ENCODE measurements at regions not wholly inside any gene's neighbourhood (a gene's known extent, or its start where the extent isn't known, plus 50 kb on each side); places are given as distances from the start of the nearest gene placed in this dataset.
"Not testable (repeated sequence)": the region's sequence is repeated elsewhere in the genome, so short reads cannot be mapped to it uniquely, and the experiment has no call there.

DNA sequence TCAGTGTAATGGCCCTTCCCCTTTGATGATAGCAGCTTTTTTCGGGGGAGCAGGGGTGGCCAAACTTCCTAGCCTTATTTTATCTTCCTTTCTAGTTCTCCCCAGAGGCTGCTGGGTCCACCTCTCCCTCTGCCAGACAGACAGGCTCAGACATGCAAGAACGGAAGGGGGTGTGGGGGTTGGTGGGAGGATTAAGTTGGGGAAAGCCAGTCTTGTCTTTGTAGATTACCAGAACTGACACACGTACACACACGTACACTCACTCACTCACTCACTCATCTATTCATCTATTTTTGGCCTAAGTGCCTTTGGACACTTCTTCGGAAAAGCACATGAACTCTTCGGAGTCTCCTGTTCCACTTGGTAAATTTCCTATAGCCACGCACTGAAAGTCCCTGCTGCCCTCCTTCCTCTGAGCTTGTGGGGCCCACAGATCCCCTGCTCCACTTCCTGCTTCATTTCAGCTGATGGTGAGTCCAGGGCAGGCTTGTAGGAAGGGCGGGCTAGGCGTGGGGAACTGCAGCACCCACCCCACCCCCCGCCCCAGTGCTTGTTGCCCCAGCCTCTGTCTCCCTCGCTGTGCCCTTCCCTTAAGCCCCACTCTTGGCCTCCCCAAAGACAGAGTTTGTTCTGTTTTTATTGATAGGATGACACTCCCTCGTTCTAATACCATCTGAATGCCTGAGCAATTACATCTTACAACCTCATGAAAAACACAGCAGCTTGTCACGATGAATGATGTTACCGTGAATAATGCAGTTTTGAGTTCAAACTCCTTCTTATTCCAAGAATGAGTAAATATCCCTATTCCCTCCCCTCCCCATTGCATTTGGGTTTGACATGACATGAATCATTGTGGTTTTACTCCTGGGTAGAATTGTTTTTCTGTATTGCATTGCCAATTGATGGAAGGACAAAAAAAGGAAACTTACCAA lies 60.7 kb upstream of the ATP5PO start:
- no peak for DNase-seq (ENCODE audit: low spot score)
- in situ Hi-C loops (cut with HindIII; ENCODE audit: low sequenced_read_pairs), result no loop called here

DNA sequence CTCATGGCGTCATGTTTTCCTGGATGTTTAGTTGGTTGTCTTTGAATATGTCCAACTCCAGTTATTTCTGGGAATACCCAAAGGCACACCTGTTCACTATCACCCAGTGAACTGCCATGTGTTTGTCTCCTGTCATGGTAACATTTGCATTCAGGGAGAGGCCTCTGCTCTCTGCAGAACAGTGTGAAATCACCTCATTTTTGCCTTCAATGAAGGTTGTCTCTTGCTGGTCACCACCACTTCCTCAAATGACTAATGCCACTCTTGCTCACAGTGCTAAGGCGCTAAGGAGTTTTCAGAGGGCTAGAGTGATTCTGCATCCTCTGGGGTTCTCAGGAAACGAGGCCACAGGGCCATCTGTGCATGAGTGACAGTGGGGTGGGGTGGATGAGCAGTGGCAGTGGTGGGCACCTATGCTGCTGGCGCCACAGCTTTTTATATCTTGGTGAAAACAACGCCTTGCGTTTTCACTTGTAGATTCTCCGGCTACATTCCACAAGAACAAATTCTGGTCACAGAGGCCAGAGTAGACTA lies 60.0 kb upstream of the ATP5PO start:
- DNase-seq (ENCODE audit: low spot score), result no peak
- in situ Hi-C loops (cut with HindIII; ENCODE audit: low sequenced_read_pairs), result no loop called here

DNA sequence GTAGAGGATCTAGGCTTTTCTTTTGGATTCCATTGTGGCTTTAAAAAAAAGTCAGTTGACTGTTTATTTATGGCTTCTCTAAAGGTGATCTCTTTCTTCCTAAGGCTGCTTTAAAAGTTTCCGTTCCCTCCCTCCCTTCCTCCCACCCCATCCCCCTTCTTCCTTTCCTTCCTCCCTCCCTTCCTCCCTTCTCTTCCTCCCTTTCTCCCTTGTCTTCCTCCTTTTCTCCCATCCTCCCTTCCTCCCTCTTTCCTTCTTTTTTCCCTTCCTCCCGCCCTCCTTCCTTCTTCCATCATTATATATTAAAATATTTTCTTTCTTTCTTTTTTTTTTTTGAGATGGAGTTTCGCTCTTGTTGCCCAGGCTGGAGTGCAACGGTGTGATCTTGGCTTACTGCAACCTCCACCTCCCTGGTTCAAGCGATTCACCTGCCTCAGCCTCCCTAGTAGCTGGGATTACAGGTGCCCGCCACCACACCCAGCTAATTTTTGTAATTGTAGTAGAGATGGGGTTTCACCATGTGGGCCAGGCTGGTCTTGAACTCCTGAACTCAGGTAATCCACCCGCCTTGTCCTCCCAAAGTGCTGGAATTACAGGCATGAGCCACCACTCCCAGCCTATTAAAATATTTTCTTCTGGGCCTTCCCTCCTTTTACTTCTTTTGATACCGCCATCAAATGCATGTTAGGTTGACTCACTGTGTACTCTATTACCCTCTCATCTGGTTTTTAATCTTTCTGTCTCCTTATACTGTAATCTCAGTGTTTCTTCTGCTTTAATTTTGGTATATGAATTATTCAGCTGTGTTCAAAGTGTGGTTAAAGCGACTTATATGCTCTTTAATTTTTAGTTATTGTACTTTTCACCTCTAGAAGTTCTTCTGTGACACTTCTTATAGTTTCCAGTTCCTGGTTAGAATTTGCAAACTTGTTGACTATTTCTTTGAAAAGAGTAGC lies 59.2 kb upstream of the ATP5PO start:
- no peak for DNase-seq (ENCODE audit: low spot score)
- in situ Hi-C loops (cut with HindIII; ENCODE audit: low sequenced_read_pairs), result no loop called here

DNA sequence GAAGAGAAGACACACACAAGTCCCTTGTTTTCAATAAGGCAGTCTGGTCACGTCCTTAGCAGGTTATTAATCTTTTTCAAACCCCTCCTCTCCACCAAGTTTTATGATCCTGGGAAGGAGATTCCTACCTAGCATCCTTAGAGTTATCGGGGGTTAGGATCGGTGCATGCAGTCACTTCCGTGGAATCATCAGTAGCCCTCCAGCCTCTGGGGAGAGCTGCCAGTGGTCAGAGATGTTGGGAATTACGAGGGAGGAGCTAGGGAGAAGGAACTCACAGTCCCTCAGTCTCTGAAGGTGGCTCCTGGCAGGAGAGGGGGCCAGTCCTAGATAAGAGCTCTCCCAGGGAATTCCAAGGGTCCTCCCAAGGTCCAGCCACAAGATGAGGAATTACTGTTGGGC lies 57.7 kb upstream of the ATP5PO start:
- no peak for DNase-seq (ENCODE audit: low spot score)
- in situ Hi-C loops (cut with HindIII; ENCODE audit: low sequenced_read_pairs), result no loop called here

DNA sequence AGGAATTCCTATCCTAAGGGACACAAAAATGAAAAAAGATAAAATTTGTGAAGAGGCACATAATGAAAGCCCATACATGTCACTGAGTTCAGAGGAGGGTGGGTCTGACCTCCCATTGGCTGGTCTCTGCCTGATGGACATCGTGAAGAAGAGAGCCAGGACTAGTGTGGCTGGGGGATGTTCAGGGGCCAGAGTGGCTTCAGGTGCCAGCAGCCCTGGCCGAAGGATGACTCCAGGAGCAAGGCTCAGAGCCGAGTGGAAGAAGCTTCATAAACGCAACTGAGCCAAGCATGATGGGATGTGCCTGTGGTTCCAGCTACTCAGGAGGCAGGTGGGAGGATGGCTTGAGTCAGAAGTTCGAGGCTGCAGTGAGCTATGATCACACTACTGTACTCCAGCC lies 56.9 kb upstream of the ATP5PO start:
- no peak for DNase-seq (ENCODE audit: low spot score)
- in situ Hi-C loops (cut with HindIII; ENCODE audit: low sequenced_read_pairs), result no loop called here

DNA sequence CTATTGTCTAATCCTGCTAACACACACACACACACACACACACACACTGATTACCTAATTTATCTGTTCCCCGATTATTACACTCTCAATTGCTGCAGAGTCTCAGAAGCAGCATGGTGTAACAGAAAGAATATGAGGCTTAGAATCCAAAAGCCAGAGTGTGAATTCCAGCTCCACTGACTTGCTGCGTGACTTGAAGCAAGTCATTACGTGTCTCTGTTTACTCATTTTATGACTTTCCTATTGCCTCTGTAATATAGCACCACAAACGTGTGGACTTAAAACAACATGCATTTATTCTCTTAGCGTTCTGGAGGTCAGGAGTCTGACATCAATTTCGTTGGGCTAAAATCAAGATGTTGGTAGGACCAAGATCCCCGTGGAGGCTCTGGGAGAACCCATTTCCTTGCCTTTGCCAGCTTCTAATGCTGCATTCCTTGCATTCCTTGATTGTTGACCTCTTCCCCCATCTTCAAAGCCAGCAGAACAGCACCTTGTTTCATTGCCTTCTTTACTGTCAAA lies 55.9 kb upstream of the ATP5PO start:
- DNase-seq (ENCODE audit: low spot score), result peak; percentile 41
- in situ Hi-C loops (cut with HindIII; ENCODE audit: low sequenced_read_pairs), result no loop called here

DNA sequence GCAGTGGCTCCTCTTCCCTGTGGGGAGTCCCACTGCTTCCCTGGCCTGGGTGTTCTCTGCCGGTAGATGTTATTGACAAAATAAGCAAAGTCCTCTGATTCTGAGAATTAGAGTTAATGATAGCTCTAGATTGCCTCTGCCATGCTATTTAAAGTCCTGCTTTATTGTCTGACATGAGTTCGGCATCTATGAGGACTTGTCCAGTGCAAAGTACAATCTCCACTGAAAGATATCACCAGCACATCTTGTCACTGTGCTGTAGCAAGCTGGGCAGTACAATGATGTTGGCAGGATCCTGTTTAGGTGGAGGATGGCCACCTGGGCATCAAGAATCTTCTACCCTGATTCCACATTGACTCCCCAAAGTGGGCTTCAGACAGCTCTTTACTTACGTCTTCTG lies 54.0 kb upstream of the ATP5PO start:
- no peak for DNase-seq (ENCODE audit: low spot score)
- in situ Hi-C loops (cut with HindIII; ENCODE audit: low sequenced_read_pairs), result no loop called here

DNA sequence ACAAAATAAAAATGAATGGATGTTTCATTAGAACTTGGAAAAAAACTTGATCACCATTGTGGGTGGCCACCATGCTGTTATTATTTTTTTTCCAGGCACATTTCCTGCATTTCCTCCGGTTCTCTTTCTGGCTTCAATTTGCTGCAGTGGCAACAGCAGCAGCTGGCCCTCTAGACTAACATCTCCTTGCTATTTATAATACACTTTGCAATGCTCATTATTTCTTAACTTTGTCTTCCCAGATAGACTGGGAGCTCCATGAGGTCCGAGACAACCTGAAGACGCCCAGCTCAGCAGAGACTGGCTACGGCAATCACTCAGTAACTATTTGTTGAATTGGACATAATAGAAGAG lies 53.4 kb upstream of the ATP5PO start:
- in situ Hi-C loops (cut with HindIII; ENCODE audit: low sequenced_read_pairs), result no loop called here
- DNase-seq (ENCODE audit: low spot score), result no peak

DNA sequence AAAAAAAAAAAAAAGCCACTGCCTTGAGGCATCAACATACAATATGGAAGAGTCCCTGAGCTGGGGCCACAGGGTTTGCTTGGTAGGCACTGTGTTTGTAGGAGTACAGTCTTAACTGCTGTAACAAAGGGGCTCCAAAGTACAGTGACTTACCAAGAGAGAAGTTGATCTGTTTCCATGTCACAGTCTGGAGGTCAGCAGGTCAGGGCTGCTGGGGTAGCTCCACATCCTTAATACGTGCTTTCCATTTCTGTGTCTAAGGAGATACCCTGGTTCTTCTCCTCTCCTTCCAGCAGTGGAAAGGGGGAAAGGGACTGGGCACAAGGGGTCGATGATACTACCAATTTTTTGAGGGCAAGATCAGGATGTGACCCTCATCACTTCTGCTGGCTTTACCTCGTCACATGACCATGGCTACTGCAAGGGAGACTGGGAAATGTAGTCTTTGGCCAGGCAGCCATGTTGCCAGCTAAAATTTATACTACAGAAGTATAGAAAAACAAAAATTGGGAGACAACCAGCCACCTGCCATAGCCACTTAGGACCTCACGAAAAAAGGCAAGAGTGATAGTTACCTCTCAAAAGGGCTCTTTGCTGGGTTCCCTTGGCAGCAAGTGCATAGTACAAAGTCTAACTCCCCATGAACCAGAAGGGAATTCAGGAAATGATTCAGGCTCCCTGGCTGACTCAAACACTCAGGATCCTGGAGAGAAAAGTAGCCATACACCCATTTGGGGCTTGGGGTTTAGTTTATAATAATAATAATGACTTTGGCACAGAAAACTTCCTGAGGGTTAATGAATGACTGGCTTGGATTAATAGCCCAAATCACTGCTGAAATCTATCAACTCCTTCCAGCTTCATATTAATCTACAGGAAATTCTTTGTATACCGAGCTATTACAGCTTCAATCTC lies 52.7 kb upstream of the ATP5PO start:
- in situ Hi-C loops (cut with HindIII; ENCODE audit: low sequenced_read_pairs), result no loop called here
- no peak for DNase-seq (ENCODE audit: low spot score)

DNA sequence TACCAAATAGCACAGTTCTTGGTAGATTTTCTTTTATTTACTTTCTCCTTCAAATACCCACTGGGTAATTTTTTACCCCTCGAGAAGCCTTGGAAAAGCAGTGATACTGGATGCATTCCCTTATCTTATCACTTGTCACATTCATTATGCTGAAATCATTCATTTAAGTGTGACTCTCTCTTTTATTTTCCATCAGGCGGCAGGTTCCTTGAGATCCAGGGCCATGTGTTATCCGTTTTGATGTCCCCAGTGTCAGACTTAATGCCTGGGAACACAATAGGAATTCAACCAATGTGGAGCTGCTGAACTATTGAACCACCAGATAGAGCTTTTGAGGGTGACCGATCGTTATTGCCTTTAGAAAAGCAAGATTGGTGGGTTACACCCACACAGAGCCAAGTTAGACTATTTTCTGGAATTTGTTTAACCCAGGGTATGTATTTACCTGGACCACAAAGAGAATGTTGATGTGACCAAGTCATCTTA lies 51.5 kb upstream of the ATP5PO start:
- DNase-seq (ENCODE audit: low spot score), result no peak
- in situ Hi-C loops (cut with HindIII; ENCODE audit: low sequenced_read_pairs), result no loop called here

DNA sequence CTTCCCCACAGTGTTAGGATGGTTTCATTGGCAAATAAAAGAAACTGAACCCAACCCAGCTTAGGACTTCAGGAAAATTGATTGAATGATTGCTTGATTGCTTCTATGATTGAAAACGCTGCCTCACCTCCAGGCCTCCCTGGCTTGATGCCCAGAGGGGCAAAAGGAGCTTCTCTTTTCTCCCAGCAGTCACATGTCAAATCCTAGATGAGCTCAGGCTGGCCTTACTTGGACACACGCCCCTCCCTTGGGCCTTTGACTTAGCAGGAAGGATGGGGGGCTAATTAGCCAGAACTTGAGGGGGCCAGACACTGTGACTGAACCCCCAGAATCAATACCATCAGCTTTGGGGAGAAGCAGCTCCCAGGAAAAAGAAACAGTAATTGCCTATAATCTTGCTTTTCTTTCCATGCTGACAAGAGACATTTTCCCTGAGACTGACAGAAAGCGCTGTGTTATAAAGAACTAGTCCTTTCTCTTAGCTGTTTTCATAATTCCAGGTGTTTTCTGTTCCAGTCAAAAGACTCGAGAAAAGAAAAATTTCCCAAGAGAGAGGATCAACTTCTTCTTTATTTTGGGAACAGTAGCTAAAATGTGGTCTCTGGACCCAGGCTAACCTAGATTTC lies 50.8 kb upstream of the ATP5PO start:
- in situ Hi-C loops (cut with HindIII; ENCODE audit: low sequenced_read_pairs), result no loop called here
- no peak for DNase-seq (ENCODE audit: low spot score)

DNA sequence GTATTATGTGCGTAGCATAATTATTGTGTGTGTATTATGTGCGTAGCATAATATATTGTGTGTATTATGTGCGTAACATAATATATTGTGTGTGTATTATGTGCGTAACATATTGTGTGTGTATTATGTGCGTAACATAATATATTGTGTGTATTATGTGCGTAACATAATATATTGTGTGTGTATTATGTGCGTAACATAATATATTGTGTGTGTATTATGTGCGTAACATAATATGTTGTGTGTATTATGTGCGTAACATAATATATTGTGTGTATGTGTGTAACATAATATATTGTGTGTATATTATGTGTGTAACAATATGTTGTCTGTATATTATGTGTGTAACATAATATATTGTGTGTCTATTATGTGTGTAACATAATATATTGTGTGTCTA lies 50.1 kb upstream of the ATP5PO start:
- DNase-seq (ENCODE audit: low spot score); in situ Hi-C loops (cut with HindIII; ENCODE audit: low sequenced_read_pairs): not testable (repeated sequence)

All from G401 (cell line).